ENCODE measurements at regions not wholly inside any gene's neighbourhood (a gene's known extent, or its start where the extent isn't known, plus 50 kb on each side); places are given as distances from the start of the nearest gene placed in this dataset.

DNA sequence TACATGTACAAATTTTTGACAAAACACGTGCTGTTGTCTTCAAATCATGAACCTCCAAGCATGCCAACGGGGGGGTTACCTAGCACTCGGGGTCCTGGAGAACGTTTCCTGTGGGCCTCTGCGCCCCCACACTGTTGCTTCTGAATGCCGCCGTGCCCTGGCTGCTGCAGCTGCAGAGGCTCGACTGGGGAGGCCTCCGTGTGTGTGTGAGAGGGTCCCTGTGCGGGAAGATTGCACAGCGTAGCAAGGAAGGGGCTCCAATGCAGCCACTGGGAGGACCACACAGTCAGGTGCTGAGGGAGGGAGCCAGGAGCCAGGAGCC, 1322.2 kb downstream of the TBC1D22A start:
- TF ChIP-seq, protein P1, sequence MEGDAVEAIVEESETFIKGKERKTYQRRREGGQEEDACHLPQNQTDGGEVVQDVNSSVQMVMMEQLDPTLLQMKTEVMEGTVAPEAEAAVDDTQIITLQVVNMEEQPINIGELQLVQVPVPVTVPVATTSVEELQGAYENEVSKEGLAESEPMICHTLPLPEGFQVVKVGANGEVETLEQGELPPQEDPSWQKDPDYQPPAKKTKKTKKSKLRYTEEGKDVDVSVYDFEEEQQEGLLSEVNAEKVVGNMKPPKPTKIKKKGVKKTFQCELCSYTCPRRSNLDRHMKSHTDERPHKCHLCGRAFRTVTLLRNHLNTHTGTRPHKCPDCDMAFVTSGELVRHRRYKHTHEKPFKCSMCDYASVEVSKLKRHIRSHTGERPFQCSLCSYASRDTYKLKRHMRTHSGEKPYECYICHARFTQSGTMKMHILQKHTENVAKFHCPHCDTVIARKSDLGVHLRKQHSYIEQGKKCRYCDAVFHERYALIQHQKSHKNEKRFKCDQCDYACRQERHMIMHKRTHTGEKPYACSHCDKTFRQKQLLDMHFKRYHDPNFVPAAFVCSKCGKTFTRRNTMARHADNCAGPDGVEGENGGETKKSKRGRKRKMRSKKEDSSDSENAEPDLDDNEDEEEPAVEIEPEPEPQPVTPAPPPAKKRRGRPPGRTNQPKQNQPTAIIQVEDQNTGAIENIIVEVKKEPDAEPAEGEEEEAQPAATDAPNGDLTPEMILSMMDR (conservative IDR thresholded peaks at IDR 0.05; ENCODE audit: low read depth in 2 of 2), result no peak
- TF ChIP-seq EZH2 (IDR thresholded peaks at IDR 0.05; ENCODE audit: low read depth, unreplicated experiment) (no peak), POLR2AphosphoS5 (IDR thresholded peaks at IDR 0.05; ENCODE audit: low read depth) (no peak), REST (IDR thresholded peaks at IDR 0.05; ENCODE audit: unreplicated experiment) (no peak), EZH2phosphoT487 (IDR thresholded peaks at IDR 0.05; ENCODE audit: unreplicated experiment) (no peak), JUNB (IDR thresholded peaks at IDR 0.05; ENCODE audit: unreplicated experiment) (no peak), STAT1 (IDR thresholded peaks at IDR 0.05; ENCODE audit: unreplicated experiment) (no peak), CREB1 (CRISPR knock-in tag; IDR thresholded peaks at IDR 0.05; ENCODE audit: low read depth) (no peak), NANOG (IDR thresholded peaks at IDR 0.05; ENCODE audit: borderline replicate concordance) (no peak)
- TF ChIP-seq, protein P2, sequence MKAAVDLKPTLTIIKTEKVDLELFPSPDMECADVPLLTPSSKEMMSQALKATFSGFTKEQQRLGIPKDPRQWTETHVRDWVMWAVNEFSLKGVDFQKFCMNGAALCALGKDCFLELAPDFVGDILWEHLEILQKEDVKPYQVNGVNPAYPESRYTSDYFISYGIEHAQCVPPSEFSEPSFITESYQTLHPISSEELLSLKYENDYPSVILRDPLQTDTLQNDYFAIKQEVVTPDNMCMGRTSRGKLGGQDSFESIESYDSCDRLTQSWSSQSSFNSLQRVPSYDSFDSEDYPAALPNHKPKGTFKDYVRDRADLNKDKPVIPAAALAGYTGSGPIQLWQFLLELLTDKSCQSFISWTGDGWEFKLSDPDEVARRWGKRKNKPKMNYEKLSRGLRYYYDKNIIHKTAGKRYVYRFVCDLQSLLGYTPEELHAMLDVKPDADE (IDR thresholded peaks at IDR 0.05), result no peak
- TF ChIP-seq, protein P3, sequence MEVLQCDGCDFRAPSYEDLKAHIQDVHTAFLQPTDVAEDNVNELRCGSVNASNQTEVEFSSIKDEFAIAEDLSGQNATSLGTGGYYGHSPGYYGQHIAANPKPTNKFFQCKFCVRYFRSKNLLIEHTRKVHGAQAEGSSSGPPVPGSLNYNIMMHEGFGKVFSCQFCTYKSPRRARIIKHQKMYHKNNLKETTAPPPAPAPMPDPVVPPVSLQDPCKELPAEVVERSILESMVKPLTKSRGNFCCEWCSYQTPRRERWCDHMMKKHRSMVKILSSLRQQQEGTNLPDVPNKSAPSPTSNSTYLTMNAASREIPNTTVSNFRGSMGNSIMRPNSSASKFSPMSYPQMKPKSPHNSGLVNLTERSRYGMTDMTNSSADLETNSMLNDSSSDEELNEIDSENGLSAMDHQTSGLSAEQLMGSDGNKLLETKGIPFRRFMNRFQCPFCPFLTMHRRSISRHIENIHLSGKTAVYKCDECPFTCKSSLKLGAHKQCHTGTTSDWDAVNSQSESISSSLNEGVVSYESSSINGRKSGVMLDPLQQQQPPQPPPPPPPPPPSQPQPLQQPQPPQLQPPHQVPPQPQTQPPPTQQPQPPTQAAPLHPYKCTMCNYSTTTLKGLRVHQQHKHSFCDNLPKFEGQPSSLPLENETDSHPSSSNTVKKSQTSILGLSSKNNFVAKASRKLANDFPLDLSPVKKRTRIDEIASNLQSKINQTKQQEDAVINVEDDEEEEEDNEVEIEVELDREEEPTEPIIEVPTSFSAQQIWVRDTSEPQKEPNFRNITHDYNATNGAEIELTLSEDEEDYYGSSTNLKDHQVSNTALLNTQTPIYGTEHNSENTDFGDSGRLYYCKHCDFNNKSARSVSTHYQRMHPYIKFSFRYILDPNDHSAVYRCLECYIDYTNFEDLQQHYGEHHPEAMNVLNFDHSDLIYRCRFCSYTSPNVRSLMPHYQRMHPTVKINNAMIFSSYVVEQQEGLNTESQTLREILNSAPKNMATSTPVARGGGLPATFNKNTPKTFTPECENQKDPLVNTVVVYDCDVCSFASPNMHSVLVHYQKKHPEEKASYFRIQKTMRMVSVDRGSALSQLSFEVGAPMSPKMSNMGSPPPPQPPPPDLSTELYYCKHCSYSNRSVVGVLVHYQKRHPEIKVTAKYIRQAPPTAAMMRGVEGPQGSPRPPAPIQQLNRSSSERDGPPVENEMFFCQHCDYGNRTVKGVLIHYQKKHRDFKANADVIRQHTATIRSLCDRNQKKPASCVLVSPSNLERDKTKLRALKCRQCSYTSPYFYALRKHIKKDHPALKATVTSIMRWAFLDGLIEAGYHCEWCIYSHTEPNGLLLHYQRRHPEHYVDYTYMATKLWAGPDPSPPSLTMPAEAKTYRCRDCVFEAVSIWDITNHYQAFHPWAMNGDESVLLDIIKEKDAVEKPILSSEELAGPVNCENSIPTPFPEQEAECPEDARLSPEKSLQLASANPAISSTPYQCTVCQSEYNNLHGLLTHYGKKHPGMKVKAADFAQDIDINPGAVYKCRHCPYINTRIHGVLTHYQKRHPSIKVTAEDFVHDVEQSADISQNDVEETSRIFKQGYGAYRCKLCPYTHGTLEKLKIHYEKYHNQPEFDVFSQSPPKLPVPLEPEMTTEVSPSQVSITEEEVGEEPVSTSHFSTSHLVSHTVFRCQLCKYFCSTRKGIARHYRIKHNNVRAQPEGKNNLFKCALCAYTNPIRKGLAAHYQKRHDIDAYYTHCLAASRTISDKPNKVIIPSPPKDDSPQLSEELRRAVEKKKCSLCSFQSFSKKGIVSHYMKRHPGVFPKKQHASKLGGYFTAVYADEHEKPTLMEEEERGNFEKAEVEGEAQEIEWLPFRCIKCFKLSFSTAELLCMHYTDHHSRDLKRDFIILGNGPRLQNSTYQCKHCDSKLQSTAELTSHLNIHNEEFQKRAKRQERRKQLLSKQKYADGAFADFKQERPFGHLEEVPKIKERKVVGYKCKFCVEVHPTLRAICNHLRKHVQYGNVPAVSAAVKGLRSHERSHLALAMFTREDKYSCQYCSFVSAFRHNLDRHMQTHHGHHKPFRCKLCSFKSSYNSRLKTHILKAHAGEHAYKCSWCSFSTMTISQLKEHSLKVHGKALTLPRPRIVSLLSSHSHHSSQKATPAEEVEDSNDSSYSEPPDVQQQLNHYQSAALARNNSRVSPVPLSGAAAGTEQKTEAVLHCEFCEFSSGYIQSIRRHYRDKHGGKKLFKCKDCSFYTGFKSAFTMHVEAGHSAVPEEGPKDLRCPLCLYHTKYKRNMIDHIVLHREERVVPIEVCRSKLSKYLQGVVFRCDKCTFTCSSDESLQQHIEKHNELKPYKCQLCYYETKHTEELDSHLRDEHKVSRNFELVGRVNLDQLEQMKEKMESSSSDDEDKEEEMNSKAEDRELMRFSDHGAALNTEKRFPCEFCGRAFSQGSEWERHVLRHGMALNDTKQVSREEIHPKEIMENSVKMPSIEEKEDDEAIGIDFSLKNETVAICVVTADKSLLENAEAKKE (CRISPR knock-in tag; IDR thresholded peaks at IDR 0.05), result no peak

All from GM23338 (cell line).